Smooth muscle cell (in vitro differentiated cells): ENCODE measurements at regions not wholly inside any gene's neighbourhood (a gene's known extent, or its start where the extent isn't known, plus 50 kb on each side); places are given as distances from the start of the nearest gene placed in this dataset.

ENCODE experiments used
- DNase-seq: peaks from one replicate; lab custom pipeline; 2025; ENCODE audit not compliant: unreplicated experiment; lab: John Stamatoyannopoulos, UW
- H2AFZ ChIP-seq: fragments of 200-600 bp; sonication (generic); 2 replicates; pipeline ENCODE4 v1.6.0; 2016; ENCODE audit warnings: antibody characterized with exemption, low read depth, mild to moderate bottlenecking
- H3F3A ChIP-seq: fragments of 200-600 bp; sonication (generic); 2 replicates; pipeline ENCODE4 v1.6.0; 2017; ENCODE audit warnings: antibody characterized with exemption, low read depth
- H3K27ac ChIP-seq: fragments of 200-600 bp; sonication (generic); 2 replicates; pipeline ENCODE4 v1.5.1; 2016; ENCODE audit warnings: low read depth, mild to moderate bottlenecking
- H3K27me3 ChIP-seq: fragments of 200-600 bp; sonication (generic); 2 replicates; pipeline ENCODE4 v1.6.1; 2016; ENCODE audit warnings: low read depth, mild to moderate bottlenecking
- H3K36me3 ChIP-seq: fragments of 200-600 bp; sonication (generic); 2 replicates; pipeline ENCODE4 v1.5.1; 2016; ENCODE audit warnings: low read depth
- H3K4me1 ChIP-seq: fragments of 200-600 bp; sonication (generic); 2 replicates; pipeline ENCODE4 v1.5.1; 2016; ENCODE audit warnings: low read depth
- H3K4me2 ChIP-seq: fragments of 200-600 bp; sonication (generic); 2 replicates; pipeline ENCODE4 v1.6.0; 2016; ENCODE audit warnings: mild to moderate bottlenecking
- H3K4me3 ChIP-seq: fragments of 200-600 bp; sonication (generic); 2 replicates; pipeline ENCODE4 v1.5.1; 2016; ENCODE audit warnings: mild to moderate bottlenecking
- H3K79me2 ChIP-seq: fragments of 200-600 bp; sonication (generic); 2 replicates; pipeline ENCODE4 v1.6.0; 2016; ENCODE audit warnings: low read depth, mild to moderate bottlenecking
- H3K9ac ChIP-seq: fragments of 200-600 bp; sonication (generic); 2 replicates; pipeline ENCODE4 v1.6.0; 2016; ENCODE audit warnings: low read depth
- H3K9me3 ChIP-seq: fragments of 200-600 bp; sonication (generic); replicated peaks from 2 replicates; pipeline ENCODE4 v1.5.1; 2016; ENCODE audit warnings: low read depth
- H4K20me1 ChIP-seq: fragments of 200-600 bp; sonication (generic); 2 replicates; pipeline ENCODE4 v1.6.0; 2016; ENCODE audit warnings: low read depth
- WGBS: methylation state at CpG from one replicate; pipeline ENCODE4 v1.1.7; 2016; ENCODE audit warnings: low lambda C conversion rate; 5-methylcytosine and 5-hydroxymethylcytosine counted together
- TF ChIP-seq, protein P1 (sequence below): fragments of 200-600 bp; sonication (generic); IDR thresholded peaks from 2 replicates; pipeline ENCODE4 v1.5.1; 2017; ENCODE audit warnings: borderline replicate concordance, mild to moderate bottlenecking, antibody characterized with exemption; ENCODE audit not compliant: insufficient read depth, poor library complexity, severe bottlenecking

DNA sequence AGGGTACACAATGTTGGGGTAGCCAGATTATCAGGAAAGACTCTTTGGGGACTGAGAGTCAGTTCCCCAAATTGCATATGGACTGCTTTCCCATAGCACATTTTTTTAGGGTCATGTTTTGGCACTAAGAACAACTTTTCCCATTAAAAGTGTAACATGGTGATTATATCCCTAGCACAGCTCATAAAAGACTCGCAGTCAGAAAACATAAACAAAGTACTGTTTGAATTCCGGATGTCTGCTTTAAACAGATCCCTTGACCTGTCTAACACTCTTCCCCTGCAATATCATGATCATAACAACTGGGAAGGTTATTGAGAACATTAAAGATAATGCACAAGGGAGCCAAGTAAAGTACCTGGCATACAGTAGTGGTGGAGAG is 262.2 kb downstream of the ASXL3 start:
- WGBS: 20% methylated on average over 2 of the region's 2 CpGs
- TF ChIP-seq, protein P1, sequence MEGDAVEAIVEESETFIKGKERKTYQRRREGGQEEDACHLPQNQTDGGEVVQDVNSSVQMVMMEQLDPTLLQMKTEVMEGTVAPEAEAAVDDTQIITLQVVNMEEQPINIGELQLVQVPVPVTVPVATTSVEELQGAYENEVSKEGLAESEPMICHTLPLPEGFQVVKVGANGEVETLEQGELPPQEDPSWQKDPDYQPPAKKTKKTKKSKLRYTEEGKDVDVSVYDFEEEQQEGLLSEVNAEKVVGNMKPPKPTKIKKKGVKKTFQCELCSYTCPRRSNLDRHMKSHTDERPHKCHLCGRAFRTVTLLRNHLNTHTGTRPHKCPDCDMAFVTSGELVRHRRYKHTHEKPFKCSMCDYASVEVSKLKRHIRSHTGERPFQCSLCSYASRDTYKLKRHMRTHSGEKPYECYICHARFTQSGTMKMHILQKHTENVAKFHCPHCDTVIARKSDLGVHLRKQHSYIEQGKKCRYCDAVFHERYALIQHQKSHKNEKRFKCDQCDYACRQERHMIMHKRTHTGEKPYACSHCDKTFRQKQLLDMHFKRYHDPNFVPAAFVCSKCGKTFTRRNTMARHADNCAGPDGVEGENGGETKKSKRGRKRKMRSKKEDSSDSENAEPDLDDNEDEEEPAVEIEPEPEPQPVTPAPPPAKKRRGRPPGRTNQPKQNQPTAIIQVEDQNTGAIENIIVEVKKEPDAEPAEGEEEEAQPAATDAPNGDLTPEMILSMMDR: no peak
- no peak for DNase-seq

DNA sequence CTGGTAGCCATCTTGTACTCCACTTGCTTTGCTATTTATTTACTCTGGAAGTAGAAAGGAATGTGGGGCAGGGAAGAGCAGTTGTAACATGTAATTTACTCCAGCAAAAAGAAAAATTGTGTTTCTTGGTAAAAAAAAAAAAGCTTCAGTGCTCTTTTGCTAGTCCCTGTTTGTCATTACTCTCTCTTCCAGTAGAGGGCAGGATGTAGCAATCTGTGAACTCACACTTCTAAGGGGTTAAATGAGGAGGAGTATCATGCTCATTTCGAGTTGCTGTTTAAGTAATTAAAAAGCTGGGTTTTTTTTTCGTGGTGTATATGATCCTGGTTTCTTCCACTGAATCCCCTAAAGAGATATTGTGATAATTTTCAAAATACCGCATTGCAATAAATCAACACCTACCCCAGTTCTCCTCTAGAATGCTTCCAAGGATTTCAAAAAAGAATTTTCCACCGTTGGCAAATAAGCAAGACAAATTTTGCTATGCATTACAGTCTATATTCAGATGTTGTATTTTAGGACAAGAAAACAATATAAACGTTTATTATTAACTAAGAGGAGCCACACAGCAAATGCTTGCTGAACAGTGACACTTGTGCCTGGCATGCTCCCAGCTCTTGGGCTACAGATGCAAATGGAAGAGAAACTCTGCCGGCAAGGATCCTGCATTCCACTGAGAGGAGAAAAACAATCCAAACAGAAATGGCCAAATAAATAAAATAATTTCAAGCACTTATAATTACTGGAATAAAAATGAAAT is 261.6 kb downstream of the ASXL3 start:
- Histone ChIP-seq H3K4me1 (no peaks in the 10 kb centered on the region), H4K20me1 (no peaks in the 10 kb centered on the region), H3K4me2 (peak overlapping the region; percentile 34), H3K79me2 (no peaks in the 10 kb centered on the region), H3K9ac (no peak overlapping the region), H3K36me3 (no peaks in the 10 kb centered on the region), H3K27ac (no peak overlapping the region), H3F3A (no peaks in the 10 kb centered on the region), H3K27me3 (no peaks in the 10 kb centered on the region), H3K9me3 (no peaks in the 10 kb centered on the region), H3K4me3 (peak overlapping the region; percentile 15), H2AFZ (no peak overlapping the region)
- DNase-seq: no peak
- TF ChIP-seq, protein P1: peak; percentile 73
- WGBS: 26% methylated on average over 6 of the region's 6 CpGs

More for the DNA sequence above, 262.2 kb downstream of the ASXL3 start:
- peak overlapping the region; percentile 45 for H2AFZ ChIP-seq
- no peaks in the 10 kb centered on the region for H3F3A ChIP-seq
- no peaks in the 10 kb centered on the region for H3K27me3 ChIP-seq
- no peaks in the 10 kb centered on the region for H3K9me3 ChIP-seq
- H4K20me1 ChIP-seq: no peaks in the 10 kb centered on the region
- no peaks in the 10 kb centered on the region for H3K36me3 ChIP-seq
- H3K4me3 ChIP-seq: no peak overlapping the region
- no peaks in the 10 kb centered on the region for H3K4me1 ChIP-seq
- H3K9ac ChIP-seq: no peak overlapping the region
- H3K4me2 ChIP-seq: peak overlapping the region; percentile 34
- H3K79me2 ChIP-seq: no peaks in the 10 kb centered on the region
- H3K27ac ChIP-seq: no peak overlapping the region

DNA sequence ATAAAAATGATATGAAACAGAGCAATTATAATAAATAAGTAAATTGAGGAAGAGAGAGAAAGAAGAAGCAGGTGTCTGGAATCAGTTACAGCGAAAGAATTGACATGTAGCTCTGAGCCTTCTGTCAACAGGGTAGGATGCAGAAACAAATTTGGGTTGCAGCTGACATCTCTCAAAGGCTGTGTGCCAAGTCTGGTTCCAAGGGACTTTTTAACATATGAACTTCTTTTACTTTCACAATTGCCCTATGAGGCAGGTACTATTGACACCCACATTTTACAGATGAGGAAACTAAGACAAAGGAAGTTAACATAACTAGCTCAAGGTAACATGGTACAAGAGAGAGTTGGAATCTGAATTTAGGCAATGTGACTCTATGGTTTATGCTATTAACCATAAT is 260.0 kb downstream of the ASXL3 start:
- DNase-seq: no peak
- no peaks in the 10 kb centered on the region for H4K20me1 ChIP-seq
- H3K4me2 ChIP-seq: no peak overlapping the region
- no peaks in the 10 kb centered on the region for H3K79me2 ChIP-seq
- H3K9ac ChIP-seq: no peak overlapping the region
- TF ChIP-seq, protein P1: no peak
- H3F3A ChIP-seq: no peaks in the 10 kb centered on the region
- no peak overlapping the region for H3K27ac ChIP-seq
- no peaks in the 10 kb centered on the region for H3K4me1 ChIP-seq
- no peak overlapping the region for H2AFZ ChIP-seq
- no peaks in the 10 kb centered on the region for H3K27me3 ChIP-seq
- no peaks in the 10 kb centered on the region for H3K36me3 ChIP-seq
- WGBS: 88% methylated on average over 1 of the region's 1 CpG
- H3K9me3 ChIP-seq: no peaks in the 10 kb centered on the region
- no peak overlapping the region for H3K4me3 ChIP-seq

DNA sequence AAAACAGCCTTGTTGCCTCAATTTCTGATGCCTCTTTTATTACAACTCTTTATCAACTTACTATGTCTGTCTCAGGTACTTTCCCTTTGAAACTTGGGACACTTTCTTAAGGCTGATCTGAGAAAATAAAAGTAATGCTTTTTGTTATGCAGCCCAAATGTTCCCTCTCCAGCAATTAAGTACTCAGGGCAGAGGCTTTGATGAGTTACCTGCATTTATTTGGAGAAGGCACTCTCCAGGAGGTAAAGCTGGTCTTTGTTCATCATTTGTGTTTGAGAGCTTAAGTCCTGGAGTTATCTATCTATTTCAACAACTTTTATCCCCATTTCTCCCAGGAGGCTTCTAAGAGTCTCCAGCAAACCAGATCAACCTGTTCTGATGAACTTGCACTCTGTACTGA is 259.2 kb downstream of the ASXL3 start:
- no peak for DNase-seq
- Histone ChIP-seq H3K27me3 (no peaks in the 10 kb centered on the region), H2AFZ (no peak overlapping the region), H3K36me3 (no peaks in the 10 kb centered on the region), H3K4me3 (no peak overlapping the region), H4K20me1 (no peaks in the 10 kb centered on the region), H3F3A (no peaks in the 10 kb centered on the region), H3K9me3 (peaks cover under 1% of the 10 kb centered on the region), H3K9ac (no peak overlapping the region), H3K4me1 (no peaks in the 10 kb centered on the region), H3K27ac (no peak overlapping the region), H3K79me2 (no peaks in the 10 kb centered on the region), H3K4me2 (no peak overlapping the region)
- TF ChIP-seq, protein P1: no peak
